Trophoblast cell (in vitro differentiated cells and primary cell): ENCODE measurements at regions not wholly inside any gene's neighbourhood (a gene's known extent, or its start where the extent isn't known, plus 50 kb on each side); places are given as distances from the start of the nearest gene placed in this dataset.

ENCODE experiments used
- DNase-seq, 2 donors: peaks; one replicate each; pipeline ENCODE4 v3.0.0-alpha.2; 2016
- H2AFZ ChIP-seq: 2 replicates; pipeline ENCODE4 v1.6.1; 2013; ENCODE audit warnings: low read length, moderate library complexity, mild to moderate bottlenecking; ENCODE audit not compliant: insufficient read depth, poor library complexity
- H2AK5ac ChIP-seq: 2 replicates; pipeline ENCODE4 v1.6.1; 2013; ENCODE audit warnings: mild to moderate bottlenecking, low read length
- H2BK120ac ChIP-seq: 2 replicates; pipeline ENCODE4 v1.6.1; 2013; ENCODE audit warnings: low read length, mild to moderate bottlenecking, moderate library complexity; ENCODE audit not compliant: insufficient read depth, poor library complexity
- H2BK12ac ChIP-seq: 2 replicates; pipeline ENCODE4 v1.6.1; 2013; ENCODE audit warnings: mild to moderate bottlenecking, low read length, moderate library complexity
- H2BK5ac ChIP-seq: 2 replicates; pipeline ENCODE4 v1.6.1; 2013; ENCODE audit warnings: low read length, low read depth, moderate library complexity, mild to moderate bottlenecking; ENCODE audit not compliant: poor library complexity
- H3K14ac ChIP-seq: 2 replicates; pipeline ENCODE4 v1.6.1; 2013; ENCODE audit warnings: mild to moderate bottlenecking, low read length
- H3K18ac ChIP-seq: 2 replicates; pipeline ENCODE4 v1.6.1; 2013; ENCODE audit warnings: mild to moderate bottlenecking, low read length
- H3K23ac ChIP-seq: 2 replicates; pipeline ENCODE4 v1.6.1; 2013; ENCODE audit warnings: low read length
- H3K27ac ChIP-seq: 2 replicates; pipeline ENCODE4 v1.5.1; 2013; ENCODE audit warnings: low read depth, mild to moderate bottlenecking, inconsistent platforms, low read length, moderate library complexity
- H3K27me3 ChIP-seq: 2 replicates; pipeline ENCODE4 v1.6.1; 2013; ENCODE audit warnings: inconsistent platforms, mild to moderate bottlenecking, low read length, moderate library complexity; ENCODE audit not compliant: insufficient read depth
- H3K36me3 ChIP-seq, 2 experiments: 1 replicate in 1 of 2; 2 replicates in 1 of 2; pipeline ENCODE4 v1.6.1; 2013; ENCODE audit warnings: low read length in 2 of 2, mild to moderate bottlenecking in 2 of 2, moderate library complexity in 1 of 2; ENCODE audit not compliant: insufficient read depth in 2 of 2, control insufficient read depth in 1 of 2
- H3K4ac ChIP-seq: 2 replicates; pipeline ENCODE4 v1.6.1; 2013; ENCODE audit warnings: low read depth, mild to moderate bottlenecking, low read length, moderate library complexity
- H3K4me1 ChIP-seq, 2 experiments: 1 replicate in 1 of 2; 2 replicates in 1 of 2; pipeline ENCODE4 v1.6.1; 2013; ENCODE audit warnings: low read length in 2 of 2, mild to moderate bottlenecking in 2 of 2, moderate library complexity in 1 of 2; ENCODE audit not compliant: insufficient read depth in 2 of 2, control insufficient read depth in 1 of 2
- H3K4me2 ChIP-seq: 2 replicates; pipeline ENCODE4 v1.6.1; 2013; ENCODE audit warnings: inconsistent platforms, mild to moderate bottlenecking, low read length, moderate library complexity
- H3K4me3 ChIP-seq: 2 replicates; pipeline ENCODE4 v1.5.1; 2013; ENCODE audit warnings: mild to moderate bottlenecking, low read depth, low read length, inconsistent platforms
- H3K79me1 ChIP-seq: one replicate; pipeline ENCODE4 v1.6.1; 2013; ENCODE audit warnings: low read length
- H3K79me2 ChIP-seq: 2 replicates; pipeline ENCODE4 v1.6.1; 2013; ENCODE audit warnings: low read length, mild to moderate bottlenecking; ENCODE audit not compliant: control insufficient read depth, insufficient read depth, poor library complexity
- H3K9ac ChIP-seq: 2 replicates; pipeline ENCODE4 v1.6.1; 2013; ENCODE audit warnings: mild to moderate bottlenecking, low read length
- H3K9me3 ChIP-seq: 2 replicates; pipeline ENCODE4 v1.6.1; 2013; ENCODE audit warnings: low read depth, mild to moderate bottlenecking, control low read depth, inconsistent platforms, low read length; ENCODE audit not compliant: insufficient read depth
- H4K12ac ChIP-seq: 2 replicates; pipeline ENCODE4 v1.6.1; 2013; ENCODE audit warnings: low read depth, mild to moderate bottlenecking, low read length, moderate library complexity
- H4K8ac ChIP-seq: 2 replicates; pipeline ENCODE4 v1.6.1; 2013; ENCODE audit warnings: low read depth, mild to moderate bottlenecking, low read length, moderate library complexity
- H4K91ac ChIP-seq: one replicate; pipeline ENCODE4 v1.6.1; 2013; ENCODE audit warnings: low read depth, mild to moderate bottlenecking, low read length, moderate library complexity
- WGBS: extraction: QIAGEN DNeasy Blood & Tissue Kit; methylation state at CpG from one replicate; pipeline ENCODE4 v1.1.7; 2013; ENCODE audit warnings: missing lambda C conversion rate; ENCODE audit not compliant: insufficient read length, insufficient coverage; ENCODE audit errors: extremely low coverage; 5-methylcytosine and 5-hydroxymethylcytosine counted together

GRCh38 chrY:8422906-8423305 is 914.4 kb upstream of the TSPY4 start:
- Histone ChIP-seq H3K4me1 (no peaks in the 10 kb centered on the region), H3K9ac (no peak overlapping the region), H4K12ac (no peak overlapping the region), H3K79me1 (no peaks in the 10 kb centered on the region), H3K18ac (no peak overlapping the region), H3K9me3 (no peaks in the 10 kb centered on the region), H2AFZ (no peak overlapping the region), H2BK5ac (no peak overlapping the region), H3K27ac (no peak overlapping the region), H3K79me2 (no peaks in the 10 kb centered on the region), H3K4me2 (no peak overlapping the region), H2BK120ac (no peak overlapping the region), H3K4me3 (no peak overlapping the region), H3K4ac (no peak overlapping the region), H3K36me3 (no peaks in the 10 kb centered on the region), H2BK12ac (no peak overlapping the region), H2AK5ac (no peak overlapping the region), H3K27me3 (no peaks in the 10 kb centered on the region), H3K14ac (no peak overlapping the region), H3K23ac (no peak overlapping the region), H4K91ac (no peak overlapping the region), H4K8ac (no peak overlapping the region)
- peak in 1 of 2 donors; percentile 80 for DNase-seq
- WGBS: no CpG with 5 or more reads among the region's 4 CpGs

- Histone ChIP-seq H3K14ac (no peak overlapping the region), H4K8ac (no peak overlapping the region), H3K4me2 (no peak overlapping the region), H2AK5ac (no peak overlapping the region), H3K36me3 (no peaks in the 10 kb centered on the region), H3K23ac (no peak overlapping the region), H4K12ac (no peak overlapping the region), H4K91ac (no peak overlapping the region), H2BK120ac (no peak overlapping the region), H3K4me3 (no peak overlapping the region), H2BK12ac (no peak overlapping the region), H3K18ac (no peak overlapping the region), H3K79me1 (no peaks in the 10 kb centered on the region), H3K4ac (no peak overlapping the region), H2BK5ac (no peak overlapping the region), H3K79me2 (no peaks in the 10 kb centered on the region), H3K9me3 (no peaks in the 10 kb centered on the region), H3K27ac (no peak overlapping the region), H3K4me1 (no peaks in the 10 kb centered on the region), H3K9ac (no peak overlapping the region), H3K27me3 (no peaks in the 10 kb centered on the region), H2AFZ (no peak overlapping the region)
- no peak for DNase-seq
These were observed 910.8 kb upstream of the TSPY4 start for GRCh38 chrY:8426433-8426832.

GRCh38 chrY:8437510-8437909 is 899.8 kb upstream of the TSPY4 start:
- H3K4ac ChIP-seq: no peak overlapping the region
- H3K79me1 ChIP-seq: no peaks in the 10 kb centered on the region
- no peak overlapping the region for H2BK12ac ChIP-seq
- no peak overlapping the region for H4K8ac ChIP-seq
- H3K14ac ChIP-seq: no peak overlapping the region
- H3K27me3 ChIP-seq: no peaks in the 10 kb centered on the region
- DNase-seq: no peak
- no peak overlapping the region for H2BK5ac ChIP-seq
- no peaks in the 10 kb centered on the region for H3K36me3 ChIP-seq
- H3K27ac ChIP-seq: no peak overlapping the region
- no peak overlapping the region for H3K9ac ChIP-seq
- H3K18ac ChIP-seq: no peak overlapping the region
- no CpG with 5 or more reads among the region's 3 CpGs for WGBS
- H4K91ac ChIP-seq: no peak overlapping the region
- H3K4me1 ChIP-seq: no peaks in the 10 kb centered on the region
- H3K9me3 ChIP-seq: no peaks in the 10 kb centered on the region
- H3K79me2 ChIP-seq: no peaks in the 10 kb centered on the region
- H2AK5ac ChIP-seq: no peak overlapping the region
- no peak overlapping the region for H3K4me3 ChIP-seq
- H4K12ac ChIP-seq: no peak overlapping the region
- H2AFZ ChIP-seq: no peak overlapping the region
- H3K23ac ChIP-seq: no peak overlapping the region
- H3K4me2 ChIP-seq: no peak overlapping the region
- H2BK120ac ChIP-seq: no peak overlapping the region

GRCh38 chrY:8442097-8442496 is 895.2 kb upstream of the TSPY4 start:
- no peak for DNase-seq
- Histone ChIP-seq H3K14ac (no peak overlapping the region), H2AFZ (no peak overlapping the region), H4K12ac (no peak overlapping the region), H3K9ac (no peak overlapping the region), H3K9me3 (no peaks in the 10 kb centered on the region), H3K4me3 (no peak overlapping the region), H2AK5ac (no peak overlapping the region), H3K4me2 (no peak overlapping the region), H3K27ac (no peak overlapping the region), H3K18ac (no peak overlapping the region), H2BK120ac (no peak overlapping the region), H3K79me2 (no peaks in the 10 kb centered on the region), H4K91ac (no peak overlapping the region), H3K4me1 (no peaks in the 10 kb centered on the region), H4K8ac (no peak overlapping the region), H3K4ac (no peak overlapping the region), H3K79me1 (no peaks in the 10 kb centered on the region), H3K23ac (no peak overlapping the region), H2BK12ac (no peak overlapping the region), H3K27me3 (no peaks in the 10 kb centered on the region), H2BK5ac (no peak overlapping the region), H3K36me3 (no peaks in the 10 kb centered on the region)
- whole genome bisulfite sequencing: no CpG with 5 or more reads among the region's 2 CpGs
